H9 (cell line): ENCODE measurements at regions not wholly inside any gene's neighbourhood (a gene's known extent, or its start where the extent isn't known, plus 50 kb on each side); places are given as distances from the start of the nearest gene placed in this dataset.

ENCODE experiments used
- DNase-seq: peaks from one replicate; pipeline ENCODE4 v3.0.0-alpha.2; 2017
- H2AFZ ChIP-seq: one replicate; pipeline ENCODE4 v1.6.1; 2013; ENCODE audit warnings: mild to moderate bottlenecking, low read length, control low read depth, moderate library complexity
- H2AK5ac ChIP-seq: 2 replicates; pipeline ENCODE4 v1.6.1; 2013; ENCODE audit warnings: low read length, control low read depth, mixed read lengths; ENCODE audit not compliant: insufficient read length
- H2BK120ac ChIP-seq: one replicate; pipeline ENCODE4 v1.6.1; 2013; ENCODE audit warnings: low read depth, mild to moderate bottlenecking, low read length, control low read depth, inconsistent platforms; ENCODE audit not compliant: poor library complexity, severe bottlenecking
- H2BK12ac ChIP-seq: 2 replicates; pipeline ENCODE4 v1.6.1; 2013; ENCODE audit warnings: low read length, control low read depth, mixed read lengths, low read depth; ENCODE audit not compliant: insufficient read length
- H2BK15ac ChIP-seq: 2 replicates; pipeline ENCODE4 v1.6.1; 2013; ENCODE audit warnings: low read depth, low read length, control low read depth
- H2BK20ac ChIP-seq: one replicate; pipeline ENCODE4 v1.6.1; 2013; ENCODE audit warnings: low read depth, mild to moderate bottlenecking, low read length, control low read depth, inconsistent platforms; ENCODE audit not compliant: poor library complexity, severe bottlenecking
- H2BK5ac ChIP-seq: 2 replicates; pipeline ENCODE4 v1.6.1; 2013; ENCODE audit warnings: low read length, control low read depth, mixed read lengths; ENCODE audit not compliant: insufficient read length
- H3K14ac ChIP-seq: 2 replicates; pipeline ENCODE4 v1.6.1; 2013; ENCODE audit warnings: low read length, control low read depth; ENCODE audit not compliant: insufficient read depth
- H3K18ac ChIP-seq: 2 replicates; pipeline ENCODE4 v1.6.1; 2013; ENCODE audit warnings: low read depth, mild to moderate bottlenecking, mixed read lengths, low read length, control low read depth; ENCODE audit not compliant: insufficient read length
- H3K23ac ChIP-seq: 2 replicates; pipeline ENCODE4 v1.6.1; 2013; ENCODE audit warnings: low read length, control low read depth, mixed read lengths, low read depth; ENCODE audit not compliant: insufficient read length
- H3K23me2 ChIP-seq: 2 replicates; pipeline ENCODE4 v1.6.1; 2013; ENCODE audit warnings: low read depth, mild to moderate bottlenecking, mixed read lengths, low read length, control low read depth; ENCODE audit not compliant: insufficient read length, poor library complexity, severe bottlenecking
- H3K27ac ChIP-seq: 2 replicates; pipeline ENCODE4 v1.5.1; 2013; ENCODE audit warnings: low read length, control low read depth, mixed read lengths, low read depth; ENCODE audit not compliant: insufficient read length
- H3K27me3 ChIP-seq: 2 replicates; pipeline ENCODE4 v1.6.1; 2013; ENCODE audit warnings: low read length, control low read depth, inconsistent platforms; ENCODE audit not compliant: insufficient read depth
- H3K4ac ChIP-seq: 2 replicates; pipeline ENCODE4 v1.6.1; 2013; ENCODE audit warnings: low read depth, mild to moderate bottlenecking, control low read depth, inconsistent platforms, low read length, moderate library complexity
- H3K4me1 ChIP-seq: 2 replicates; pipeline ENCODE4 v1.6.1; 2013; ENCODE audit warnings: low read length, control low read depth, inconsistent platforms; ENCODE audit not compliant: insufficient read depth
- H3K4me2 ChIP-seq: 2 replicates; pipeline ENCODE4 v1.6.1; 2013; ENCODE audit warnings: low read length, control low read depth, mixed read lengths; ENCODE audit not compliant: insufficient read length, insufficient read depth
- H3K56ac ChIP-seq: 2 replicates; pipeline ENCODE4 v1.6.1; 2013; ENCODE audit warnings: low read depth, mild to moderate bottlenecking, mixed read lengths, low read length, control low read depth; ENCODE audit not compliant: insufficient read length
- H3K79me1 ChIP-seq: 2 replicates; pipeline ENCODE4 v1.6.1; 2013; ENCODE audit warnings: low read depth, mild to moderate bottlenecking, moderate library complexity, low read length, control low read depth, inconsistent platforms; ENCODE audit not compliant: insufficient read depth, poor library complexity, severe bottlenecking
- H3K79me2 ChIP-seq: 2 replicates; pipeline ENCODE4 v1.6.1; 2013; ENCODE audit warnings: low read length, control low read depth, inconsistent platforms; ENCODE audit not compliant: insufficient read depth
- H3K9ac ChIP-seq: 2 replicates; pipeline ENCODE4 v1.6.1; 2013; ENCODE audit warnings: low read length, control low read depth, mixed read lengths; ENCODE audit not compliant: insufficient read length; ENCODE audit errors: extremely low read depth
- H3K9me3 ChIP-seq: one replicate; pipeline ENCODE4 v1.6.1; 2013; ENCODE audit warnings: low read depth, low read length, inconsistent platforms; ENCODE audit not compliant: control insufficient read depth
- H3T11ph ChIP-seq: one replicate; pipeline ENCODE4 v1.6.1; 2013; ENCODE audit warnings: mild to moderate bottlenecking, low read length, control low read depth, inconsistent platforms
- H4K20me1 ChIP-seq: one replicate; pipeline ENCODE4 v1.6.1; 2013; ENCODE audit not compliant: control insufficient read depth, insufficient read length, insufficient read depth
- H4K5ac ChIP-seq: 2 replicates; pipeline ENCODE4 v1.6.1; 2013; ENCODE audit warnings: low read depth, mild to moderate bottlenecking, mixed read lengths, low read length, control low read depth; ENCODE audit not compliant: insufficient read length
- H4K8ac ChIP-seq: replicated peaks from 2 replicates; pipeline ENCODE4 v1.6.1; 2013; ENCODE audit warnings: low read length, control low read depth, mixed read lengths, low read depth; ENCODE audit not compliant: insufficient read length
- H4K91ac ChIP-seq: 2 replicates; pipeline ENCODE4 v1.6.1; 2013; ENCODE audit warnings: low read depth, mild to moderate bottlenecking, moderate library complexity, mixed read lengths, low read length, control low read depth; ENCODE audit not compliant: insufficient read length
- H3K27ac Mint-ChIP-seq, 3 experiments: 2 replicates in 2 of 3; 3 replicates in 1 of 3; pipeline ENCODE4 v1.8.0; 2020 to 2021; ENCODE audit warnings: mixed read lengths in 3 of 3, mild to moderate bottlenecking in 1 of 3, moderate library complexity in 1 of 3
- H3K27me3 Mint-ChIP-seq: 2 replicates; pipeline ENCODE4 v1.8.0; 2021; ENCODE audit warnings: low read depth, mild to moderate bottlenecking, moderate library complexity, mixed read lengths
- H3K36me3 Mint-ChIP-seq, 3 experiments: 2 replicates in 2 of 3; 3 replicates in 1 of 3; pipeline ENCODE4 v1.8.0; 2020 to 2021; ENCODE audit warnings: low read depth in 3 of 3, mixed read lengths in 3 of 3; ENCODE audit not compliant: insufficient read depth in 1 of 3
- H3K4me1 Mint-ChIP-seq, 2 experiments: 2 replicates each; pipeline ENCODE4 v1.8.0; 2020; ENCODE audit warnings: mixed read lengths in 2 of 2
- H3K4me3 Mint-ChIP-seq, 2 experiments: 2 replicates in 1 of 2; 3 replicates in 1 of 2; pipeline ENCODE4 v1.8.0; 2020 to 2021; ENCODE audit warnings: mild to moderate bottlenecking in 2 of 2, mixed read lengths in 2 of 2, moderate library complexity in 1 of 2
- H3K9me3 Mint-ChIP-seq, 2 experiments: 2 replicates in 1 of 2; 3 replicates in 1 of 2; pipeline ENCODE4 v1.8.0; 2020; ENCODE audit warnings: mild to moderate bottlenecking in 2 of 2, mixed read lengths in 2 of 2, moderate library complexity in 1 of 2
- WGBS: extraction: QIAGEN DNeasy Blood & Tissue Kit; methylation state at CpG from one replicate; pipeline ENCODE4 v1.1.7; 2013; ENCODE audit warnings: missing lambda C conversion rate, low lambda C conversion rate, mixed read lengths; ENCODE audit not compliant: insufficient read length; ENCODE audit errors: extremely low coverage; 5-methylcytosine and 5-hydroxymethylcytosine counted together
- TF ChIP-seq, protein P1 (sequence below): fragments of 200-600 bp; sonication (generic); conservative IDR thresholded peaks from 3 replicates; pipeline ENCODE4 v1.8.0; 2021; ENCODE audit warnings: antibody characterized with exemption, mild to moderate bottlenecking

GRCh38 chr20:39568109-39568508 is 606.0 kb downstream of the DHX35 start:
- no peak overlapping the region for H2AK5ac ChIP-seq
- H2BK15ac ChIP-seq = no peak overlapping the region
- WGBS = no CpG with 5 or more reads among the region's 1 CpG
- no peak overlapping the region for H3K27ac ChIP-seq
- no peak overlapping the region for H4K8ac ChIP-seq
- no peak overlapping the region for H3K18ac ChIP-seq
- Mint-ChIP-seq H3K27me3 (no peaks in the 10 kb centered on the region), H3K36me3 (no peaks in the 10 kb centered on the region), H3K4me3 (no peak overlapping the region), H3K9me3 (0 out of 5 replicates have a peak, but pooled peaks cover 0 to 4% of the 10 kb centered on the region in 2 experiments), H3K27ac (no peak overlapping the region), H3K4me1 (no peaks in the 10 kb centered on the region)
- no peaks in the 10 kb centered on the region for H3K79me1 ChIP-seq
- no peak overlapping the region for H2BK5ac ChIP-seq
- H3K9me3 ChIP-seq = no peaks in the 10 kb centered on the region
- H3K23me2 ChIP-seq = no peaks in the 10 kb centered on the region
- H2BK120ac ChIP-seq = no peak overlapping the region
- H3K4ac ChIP-seq = no peak overlapping the region
- no peak overlapping the region for H2BK20ac ChIP-seq
- no peak overlapping the region for H3T11ph ChIP-seq
- no peaks in the 10 kb centered on the region for H3K79me2 ChIP-seq
- no peak overlapping the region for H3K9ac ChIP-seq
- H3K27me3 ChIP-seq = no peaks in the 10 kb centered on the region
- no peak overlapping the region for H4K5ac ChIP-seq
- no peak overlapping the region for H3K4me2 ChIP-seq
- H2BK12ac ChIP-seq = no peak overlapping the region
- H2AFZ ChIP-seq = no peak overlapping the region
- TF ChIP-seq, protein P1, sequence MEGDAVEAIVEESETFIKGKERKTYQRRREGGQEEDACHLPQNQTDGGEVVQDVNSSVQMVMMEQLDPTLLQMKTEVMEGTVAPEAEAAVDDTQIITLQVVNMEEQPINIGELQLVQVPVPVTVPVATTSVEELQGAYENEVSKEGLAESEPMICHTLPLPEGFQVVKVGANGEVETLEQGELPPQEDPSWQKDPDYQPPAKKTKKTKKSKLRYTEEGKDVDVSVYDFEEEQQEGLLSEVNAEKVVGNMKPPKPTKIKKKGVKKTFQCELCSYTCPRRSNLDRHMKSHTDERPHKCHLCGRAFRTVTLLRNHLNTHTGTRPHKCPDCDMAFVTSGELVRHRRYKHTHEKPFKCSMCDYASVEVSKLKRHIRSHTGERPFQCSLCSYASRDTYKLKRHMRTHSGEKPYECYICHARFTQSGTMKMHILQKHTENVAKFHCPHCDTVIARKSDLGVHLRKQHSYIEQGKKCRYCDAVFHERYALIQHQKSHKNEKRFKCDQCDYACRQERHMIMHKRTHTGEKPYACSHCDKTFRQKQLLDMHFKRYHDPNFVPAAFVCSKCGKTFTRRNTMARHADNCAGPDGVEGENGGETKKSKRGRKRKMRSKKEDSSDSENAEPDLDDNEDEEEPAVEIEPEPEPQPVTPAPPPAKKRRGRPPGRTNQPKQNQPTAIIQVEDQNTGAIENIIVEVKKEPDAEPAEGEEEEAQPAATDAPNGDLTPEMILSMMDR = no peak
- H3K23ac ChIP-seq = no peak overlapping the region
- no peak overlapping the region for H4K91ac ChIP-seq
- no peak overlapping the region for H3K56ac ChIP-seq
- H3K14ac ChIP-seq = no peak overlapping the region
- no peaks in the 10 kb centered on the region for H4K20me1 ChIP-seq
- DNase-seq = no peak
- no peaks in the 10 kb centered on the region for H3K4me1 ChIP-seq
